HEK293 (cell line): ENCODE measurements at regions not wholly inside any gene's neighbourhood (a gene's known extent, or its start where the extent isn't known, plus 50 kb on each side); places are given as distances from the start of the nearest gene placed in this dataset.

Source experiments
- CTCF ChIA-PET: fragments of 350-600 bp; formaldehyde crosslinking; extraction: SDS; loops from one replicate; lab custom pipeline; 2021; ENCODE audit warnings: antibody characterized with exemption; lab: Yijun Ruan, JAX
- POLR2A ChIA-PET: fragments of 300-600 bp; formaldehyde crosslinking; extraction: SDS; loops from one replicate; lab custom pipeline; 2020; ENCODE audit warnings: antibody characterized with exemption, inconsistent platforms; lab: Yijun Ruan, JAX
- H3K27ac ChIP-seq: fragments of 200-500 bp; sonication (Bioruptor generic); 2 replicates; pipeline ENCODE4 v1.5.1; 2014; ENCODE audit warnings: low read depth, low read length, control low read depth, inconsistent platforms; ENCODE audit errors: extremely low read depth
- H3K36me3 ChIP-seq, 2 experiments: fragments of 200-500 bp in 1 of 2; sonication (Bioruptor generic) in 1 of 2; 1 replicate in 1 of 2; 2 replicates in 1 of 2; pipeline ENCODE4 v1.5.1; 2014 to 2017; ENCODE audit warnings: inconsistent platforms in 2 of 2, low read length in 2 of 2; ENCODE audit not compliant: control insufficient read depth in 2 of 2, insufficient read depth in 1 of 2
- H3K4me1 ChIP-seq: fragments of 200-500 bp; sonication (Bioruptor generic); 2 replicates; pipeline ENCODE4 v1.5.1; 2014; ENCODE audit warnings: mild to moderate bottlenecking, low read length, inconsistent platforms; ENCODE audit not compliant: control insufficient read depth, insufficient read depth
- H3K4me3 ChIP-seq: 2 replicates; pipeline ENCODE4 v1.5.1; 2011; ENCODE audit warnings: low read depth, mild to moderate bottlenecking, control low read depth, low read length, moderate library complexity
- H3K9me3 ChIP-seq: fragments of 200-500 bp; sonication (Bioruptor generic); 2 replicates; pipeline ENCODE4 v1.5.1; 2014; ENCODE audit warnings: low read depth, low read length, inconsistent platforms; ENCODE audit not compliant: control insufficient read depth, insufficient read depth
- HOXD13 ChIP-seq: sonication (generic); formaldehyde crosslinking; IDR thresholded peaks from 2 replicates; pipeline ENCODE4 v1.8.0; 2022; ENCODE audit warnings: missing genetic modification reagents, borderline replicate concordance
- KLF7 ChIP-seq: fragments of 450-650 bp; formaldehyde crosslinking; IDR thresholded peaks from 2 replicates; pipeline ENCODE4 v1.5.1; 2016; ENCODE audit warnings: missing biosample characterization, missing genetic modification characterization, borderline replicate concordance
- KLF9 ChIP-seq: fragments of 450-650 bp; formaldehyde crosslinking; IDR thresholded peaks from 2 replicates; pipeline ENCODE4 v1.5.1; 2016; ENCODE audit warnings: missing biosample characterization, missing genetic modification characterization, low read depth
- RBAK ChIP-seq: fragments of 450-650 bp; formaldehyde crosslinking; IDR thresholded peaks from 2 replicates; pipeline ENCODE4 v1.5.1; 2016; ENCODE audit warnings: missing biosample characterization, missing genetic modification characterization
- ZBTB17 ChIP-seq: fragments of 450-650 bp; formaldehyde crosslinking; IDR thresholded peaks from 2 replicates; pipeline ENCODE4 v1.5.1; 2016; ENCODE audit warnings: missing biosample characterization, missing genetic modification characterization
- ZBTB21 ChIP-seq: fragments of 450-650 bp; formaldehyde crosslinking; IDR thresholded peaks from 2 replicates; pipeline ENCODE4 v1.5.1; 2017; ENCODE audit warnings: missing biosample characterization, missing genetic modification characterization
- ZBTB49 ChIP-seq: fragments of 450-650 bp; formaldehyde crosslinking; IDR thresholded peaks from 2 replicates; pipeline ENCODE4 v1.5.1; 2016; ENCODE audit warnings: missing biosample characterization, missing genetic modification characterization, low read depth
- ZEB2 ChIP-seq: fragments of 450-650 bp; formaldehyde crosslinking; IDR thresholded peaks from 2 replicates; pipeline ENCODE4 v1.5.1; 2016; ENCODE audit warnings: missing biosample characterization, missing genetic modification characterization
- ZNF10 ChIP-seq: fragments of 450-650 bp; formaldehyde crosslinking; IDR thresholded peaks from 2 replicates; pipeline ENCODE4 v1.5.1; 2017; ENCODE audit warnings: missing biosample characterization, missing genetic modification characterization
- ZNF140 ChIP-seq: fragments of 450-650 bp; formaldehyde crosslinking; IDR thresholded peaks from 2 replicates; pipeline ENCODE4 v1.5.1; 2016; ENCODE audit warnings: missing biosample characterization, missing genetic modification characterization
- ZNF169 ChIP-seq: fragments of 450-650 bp; formaldehyde crosslinking; IDR thresholded peaks from 2 replicates; pipeline ENCODE4 v1.5.1; 2016; ENCODE audit warnings: missing biosample characterization, missing genetic modification characterization
- ZNF175 ChIP-seq: fragments of 450-650 bp; formaldehyde crosslinking; IDR thresholded peaks from 2 replicates; pipeline ENCODE4 v1.5.1; 2016; ENCODE audit warnings: missing biosample characterization, missing genetic modification characterization
- ZNF221 ChIP-seq: fragments of 450-650 bp; formaldehyde crosslinking; IDR thresholded peaks from 2 replicates; pipeline ENCODE4 v1.5.1; 2017; ENCODE audit warnings: missing biosample characterization, missing genetic modification characterization, borderline replicate concordance
- ZNF292 ChIP-seq: fragments of 450-650 bp; formaldehyde crosslinking; IDR thresholded peaks from 2 replicates; pipeline ENCODE4 v1.5.1; 2016; ENCODE audit warnings: low read depth, missing biosample characterization, missing genetic modification characterization, borderline replicate concordance
- ZNF324 ChIP-seq: fragments of 450-650 bp; formaldehyde crosslinking; IDR thresholded peaks from 2 replicates; pipeline ENCODE4 v1.5.1; 2016; ENCODE audit warnings: missing biosample characterization, missing genetic modification characterization
- ZNF366 ChIP-seq: fragments of 450-650 bp; formaldehyde crosslinking; conservative IDR thresholded peaks from 2 replicates; pipeline ENCODE4 v1.5.1; 2016; ENCODE audit warnings: missing biosample characterization, missing genetic modification characterization
- ZNF391 ChIP-seq: fragments of 450-650 bp; formaldehyde crosslinking; IDR thresholded peaks from 2 replicates; pipeline ENCODE4 v1.5.1; 2016; ENCODE audit warnings: low read depth, missing biosample characterization, missing genetic modification characterization, borderline replicate concordance
- ZNF473 ChIP-seq: fragments of 450-650 bp; formaldehyde crosslinking; IDR thresholded peaks from 2 replicates; pipeline ENCODE4 v1.5.1; 2017; ENCODE audit warnings: missing biosample characterization, missing genetic modification characterization
- ZNF521 ChIP-seq: fragments of 450-650 bp; formaldehyde crosslinking; IDR thresholded peaks from 2 replicates; pipeline ENCODE4 v1.5.1; 2017; ENCODE audit warnings: missing biosample characterization, mild to moderate bottlenecking, missing genetic modification characterization
- ZNF664 ChIP-seq: fragments of 450-650 bp; formaldehyde crosslinking; IDR thresholded peaks from 2 replicates; pipeline ENCODE4 v1.5.1; 2016; ENCODE audit warnings: missing biosample characterization, missing genetic modification characterization
- ZNF792 ChIP-seq: fragments of 450-650 bp; formaldehyde crosslinking; IDR thresholded peaks from 2 replicates; pipeline ENCODE4 v1.5.1; 2016; ENCODE audit warnings: missing biosample characterization, missing genetic modification characterization
- TF ChIP-seq, protein P1 (sequence below): fragments of 450-650 bp; formaldehyde crosslinking; IDR thresholded peaks from 2 replicates; pipeline ENCODE4 v1.5.1; 2016; ENCODE audit warnings: missing biosample characterization, missing genetic modification characterization
- TF ChIP-seq, protein P2 (sequence below): fragments of 450-650 bp; formaldehyde crosslinking; IDR thresholded peaks from 2 replicates; pipeline ENCODE4 v1.5.1; 2016; ENCODE audit warnings: missing biosample characterization, missing genetic modification characterization
- TF ChIP-seq, protein P3 (sequence below): fragments of 450-650 bp; formaldehyde crosslinking; IDR thresholded peaks from 2 replicates; pipeline ENCODE4 v1.5.1; 2016; ENCODE audit warnings: missing biosample characterization, missing genetic modification characterization, borderline replicate concordance

- CTCF ChIA-PET: no interaction called here
- POLR2A ChIA-PET: no interaction called here
- Histone ChIP-seq H3K4me3 (no peak overlapping the region), H3K4me1 (no peaks in the 10 kb centered on the region), H3K9me3 (no peaks in the 10 kb centered on the region), H3K36me3 (no peaks in the 10 kb centered on the region), H3K27ac (no peak overlapping the region)
- TF ChIP-seq ZNF221 (tag by site-specific recombination) (no peak), ZNF10 (tag by site-specific recombination) (no peak), ZNF169 (no peak), ZNF140 (tag by site-specific recombination) (no peak), ZBTB49 (no peak), ZNF473 (tag by site-specific recombination) (no peak), RBAK (tag by site-specific recombination) (no peak)
- TF ChIP-seq, protein P1, sequence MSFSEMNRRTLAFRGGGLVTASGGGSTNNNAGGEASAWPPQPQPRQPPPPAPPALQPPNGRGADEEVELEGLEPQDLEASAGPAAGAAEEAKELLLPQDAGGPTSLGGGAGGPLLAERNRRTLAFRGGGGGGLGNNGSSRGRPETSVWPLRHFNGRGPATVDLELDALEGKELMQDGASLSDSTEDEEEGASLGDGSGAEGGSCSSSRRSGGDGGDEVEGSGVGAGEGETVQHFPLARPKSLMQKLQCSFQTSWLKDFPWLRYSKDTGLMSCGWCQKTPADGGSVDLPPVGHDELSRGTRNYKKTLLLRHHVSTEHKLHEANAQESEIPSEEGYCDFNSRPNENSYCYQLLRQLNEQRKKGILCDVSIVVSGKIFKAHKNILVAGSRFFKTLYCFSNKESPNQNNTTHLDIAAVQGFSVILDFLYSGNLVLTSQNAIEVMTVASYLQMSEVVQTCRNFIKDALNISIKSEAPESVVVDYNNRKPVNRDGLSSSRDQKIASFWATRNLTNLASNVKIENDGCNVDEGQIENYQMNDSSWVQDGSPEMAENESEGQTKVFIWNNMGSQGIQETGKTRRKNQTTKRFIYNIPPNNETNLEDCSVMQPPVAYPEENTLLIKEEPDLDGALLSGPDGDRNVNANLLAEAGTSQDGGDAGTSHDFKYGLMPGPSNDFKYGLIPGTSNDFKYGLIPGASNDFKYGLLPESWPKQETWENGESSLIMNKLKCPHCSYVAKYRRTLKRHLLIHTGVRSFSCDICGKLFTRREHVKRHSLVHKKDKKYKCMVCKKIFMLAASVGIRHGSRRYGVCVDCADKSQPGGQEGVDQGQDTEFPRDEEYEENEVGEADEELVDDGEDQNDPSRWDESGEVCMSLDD (tag by site-specific recombination): no peak
- TF ChIP-seq, protein P2, sequence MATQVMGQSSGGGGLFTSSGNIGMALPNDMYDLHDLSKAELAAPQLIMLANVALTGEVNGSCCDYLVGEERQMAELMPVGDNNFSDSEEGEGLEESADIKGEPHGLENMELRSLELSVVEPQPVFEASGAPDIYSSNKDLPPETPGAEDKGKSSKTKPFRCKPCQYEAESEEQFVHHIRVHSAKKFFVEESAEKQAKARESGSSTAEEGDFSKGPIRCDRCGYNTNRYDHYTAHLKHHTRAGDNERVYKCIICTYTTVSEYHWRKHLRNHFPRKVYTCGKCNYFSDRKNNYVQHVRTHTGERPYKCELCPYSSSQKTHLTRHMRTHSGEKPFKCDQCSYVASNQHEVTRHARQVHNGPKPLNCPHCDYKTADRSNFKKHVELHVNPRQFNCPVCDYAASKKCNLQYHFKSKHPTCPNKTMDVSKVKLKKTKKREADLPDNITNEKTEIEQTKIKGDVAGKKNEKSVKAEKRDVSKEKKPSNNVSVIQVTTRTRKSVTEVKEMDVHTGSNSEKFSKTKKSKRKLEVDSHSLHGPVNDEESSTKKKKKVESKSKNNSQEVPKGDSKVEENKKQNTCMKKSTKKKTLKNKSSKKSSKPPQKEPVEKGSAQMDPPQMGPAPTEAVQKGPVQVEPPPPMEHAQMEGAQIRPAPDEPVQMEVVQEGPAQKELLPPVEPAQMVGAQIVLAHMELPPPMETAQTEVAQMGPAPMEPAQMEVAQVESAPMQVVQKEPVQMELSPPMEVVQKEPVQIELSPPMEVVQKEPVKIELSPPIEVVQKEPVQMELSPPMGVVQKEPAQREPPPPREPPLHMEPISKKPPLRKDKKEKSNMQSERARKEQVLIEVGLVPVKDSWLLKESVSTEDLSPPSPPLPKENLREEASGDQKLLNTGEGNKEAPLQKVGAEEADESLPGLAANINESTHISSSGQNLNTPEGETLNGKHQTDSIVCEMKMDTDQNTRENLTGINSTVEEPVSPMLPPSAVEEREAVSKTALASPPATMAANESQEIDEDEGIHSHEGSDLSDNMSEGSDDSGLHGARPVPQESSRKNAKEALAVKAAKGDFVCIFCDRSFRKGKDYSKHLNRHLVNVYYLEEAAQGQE (tag by site-specific recombination): no peak
These were observed 900.8 kb upstream of the CELF4 start for GRCh38 chr18:38466426-38466825.

DNA sequence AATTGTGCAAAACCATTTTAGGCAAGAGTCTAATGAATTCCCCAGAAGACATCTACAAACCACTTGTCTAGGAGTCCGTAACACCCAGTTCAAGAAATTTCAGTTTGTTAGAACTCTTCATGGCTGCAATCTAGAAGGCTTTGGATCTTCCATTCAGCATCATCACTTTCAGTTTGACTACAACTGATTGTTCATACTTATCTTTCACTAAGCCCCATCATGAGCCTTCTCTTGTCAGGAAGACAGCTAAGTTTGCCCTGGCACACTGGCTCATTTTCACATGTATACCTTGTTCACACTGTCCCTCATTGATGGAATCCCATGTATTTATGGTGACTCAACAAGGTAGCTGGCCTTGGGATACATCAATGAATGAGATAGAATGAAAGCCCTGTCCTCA lies 898.4 kb upstream of the CELF4 start:
- no peaks in the 10 kb centered on the region for H3K4me1 ChIP-seq
- ChIA-PET POLR2A (no interaction called here), CTCF (no interaction called here)
- no peaks in the 10 kb centered on the region for H3K36me3 ChIP-seq
- no peaks in the 10 kb centered on the region for H3K9me3 ChIP-seq
- no peak overlapping the region for H3K27ac ChIP-seq
- H3K4me3 ChIP-seq: no peak overlapping the region
- TF ChIP-seq KLF9 (tag by site-specific recombination): no peak
- TF ChIP-seq ZBTB21 (tag by site-specific recombination): no peak
- TF ChIP-seq, protein P3, sequence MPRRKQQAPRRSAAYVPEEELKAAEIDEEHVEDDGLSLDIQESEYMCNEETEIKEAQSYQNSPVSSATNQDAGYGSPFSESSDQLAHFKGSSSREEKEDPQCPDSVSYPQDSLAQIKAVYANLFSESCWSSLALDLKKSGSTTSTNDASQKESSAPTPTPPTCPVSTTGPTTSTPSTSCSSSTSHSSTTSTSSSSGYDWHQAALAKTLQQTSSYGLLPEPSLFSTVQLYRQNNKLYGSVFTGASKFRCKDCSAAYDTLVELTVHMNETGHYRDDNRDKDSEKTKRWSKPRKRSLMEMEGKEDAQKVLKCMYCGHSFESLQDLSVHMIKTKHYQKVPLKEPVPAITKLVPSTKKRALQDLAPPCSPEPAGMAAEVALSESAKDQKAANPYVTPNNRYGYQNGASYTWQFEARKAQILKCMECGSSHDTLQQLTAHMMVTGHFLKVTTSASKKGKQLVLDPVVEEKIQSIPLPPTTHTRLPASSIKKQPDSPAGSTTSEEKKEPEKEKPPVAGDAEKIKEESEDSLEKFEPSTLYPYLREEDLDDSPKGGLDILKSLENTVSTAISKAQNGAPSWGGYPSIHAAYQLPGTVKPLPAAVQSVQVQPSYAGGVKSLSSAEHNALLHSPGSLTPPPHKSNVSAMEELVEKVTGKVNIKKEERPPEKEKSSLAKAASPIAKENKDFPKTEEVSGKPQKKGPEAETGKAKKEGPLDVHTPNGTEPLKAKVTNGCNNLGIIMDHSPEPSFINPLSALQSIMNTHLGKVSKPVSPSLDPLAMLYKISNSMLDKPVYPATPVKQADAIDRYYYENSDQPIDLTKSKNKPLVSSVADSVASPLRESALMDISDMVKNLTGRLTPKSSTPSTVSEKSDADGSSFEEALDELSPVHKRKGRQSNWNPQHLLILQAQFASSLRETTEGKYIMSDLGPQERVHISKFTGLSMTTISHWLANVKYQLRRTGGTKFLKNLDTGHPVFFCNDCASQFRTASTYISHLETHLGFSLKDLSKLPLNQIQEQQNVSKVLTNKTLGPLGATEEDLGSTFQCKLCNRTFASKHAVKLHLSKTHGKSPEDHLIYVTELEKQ (tag by site-specific recombination): no peak
- TF ChIP-seq ZNF792 (tag by site-specific recombination): no peak
- TF ChIP-seq ZNF521 (tag by site-specific recombination): no peak
- TF ChIP-seq ZNF175 (tag by site-specific recombination): no peak
- no peak for TF ChIP-seq ZNF391 (tag by site-specific recombination)
- no peak for TF ChIP-seq ZNF664 (tag by site-specific recombination)
- TF ChIP-seq ZNF324 (tag by site-specific recombination): no peak
- TF ChIP-seq ZNF292 (tag by site-specific recombination): no peak
- no peak for TF ChIP-seq HOXD13 (CRISPR knock-in tag)
- no peak for TF ChIP-seq ZEB2 (tag by site-specific recombination)
- no peak for TF ChIP-seq ZBTB17 (tag by site-specific recombination)
- TF ChIP-seq KLF7: no peak
- TF ChIP-seq ZNF366 (tag by site-specific recombination): no peak
